ENCODE measurements at regions not wholly inside any gene's neighbourhood (a gene's known extent, or its start where the extent isn't known, plus 50 kb on each side); places are given as distances from the start of the nearest gene placed in this dataset.

- TF ChIP-seq TBL1XR1 (IDR thresholded peaks at IDR 0.05; ENCODE audit: low read depth, low read length) (no peak), KDM1A (IDR thresholded peaks at IDR 0.05; ENCODE audit: borderline replicate concordance) (no peak), NRF1 (conservative IDR thresholded peaks at IDR 0.05; ENCODE audit: low read depth, low read length) (no peak), CTCF (IDR thresholded peaks at IDR 0.05 in 2 of 3, conservative IDR thresholded peaks at IDR 0.05 in 1 of 3; ENCODE audit: control insufficient read depth in 2 of 3, extremely low read depth in 1 of 3, insufficient read depth in 1 of 3, low read depth in 3 of 3, low read length in 3 of 3) (no peak), FOXK2 (IDR thresholded peaks at IDR 0.05) (no peak), ZNF274 (IDR thresholded peaks at IDR 0.05; ENCODE audit: insufficient read depth, insufficient read length) (no peak)
- TF ChIP-seq, protein P1, sequence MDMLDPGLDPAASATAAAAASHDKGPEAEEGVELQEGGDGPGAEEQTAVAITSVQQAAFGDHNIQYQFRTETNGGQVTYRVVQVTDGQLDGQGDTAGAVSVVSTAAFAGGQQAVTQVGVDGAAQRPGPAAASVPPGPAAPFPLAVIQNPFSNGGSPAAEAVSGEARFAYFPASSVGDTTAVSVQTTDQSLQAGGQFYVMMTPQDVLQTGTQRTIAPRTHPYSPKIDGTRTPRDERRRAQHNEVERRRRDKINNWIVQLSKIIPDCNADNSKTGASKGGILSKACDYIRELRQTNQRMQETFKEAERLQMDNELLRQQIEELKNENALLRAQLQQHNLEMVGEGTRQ (IDR thresholded peaks at IDR 0.05; ENCODE audit: borderline replicate concordance, low read depth, low read length) = no peak
- TF ChIP-seq, protein P2, sequence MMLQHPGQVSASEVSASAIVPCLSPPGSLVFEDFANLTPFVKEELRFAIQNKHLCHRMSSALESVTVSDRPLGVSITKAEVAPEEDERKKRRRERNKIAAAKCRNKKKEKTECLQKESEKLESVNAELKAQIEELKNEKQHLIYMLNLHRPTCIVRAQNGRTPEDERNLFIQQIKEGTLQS (IDR thresholded peaks at IDR 0.05; ENCODE audit: borderline replicate concordance, extremely low read depth, low read depth, low read length) = no peak
- TF ChIP-seq, protein P3, sequence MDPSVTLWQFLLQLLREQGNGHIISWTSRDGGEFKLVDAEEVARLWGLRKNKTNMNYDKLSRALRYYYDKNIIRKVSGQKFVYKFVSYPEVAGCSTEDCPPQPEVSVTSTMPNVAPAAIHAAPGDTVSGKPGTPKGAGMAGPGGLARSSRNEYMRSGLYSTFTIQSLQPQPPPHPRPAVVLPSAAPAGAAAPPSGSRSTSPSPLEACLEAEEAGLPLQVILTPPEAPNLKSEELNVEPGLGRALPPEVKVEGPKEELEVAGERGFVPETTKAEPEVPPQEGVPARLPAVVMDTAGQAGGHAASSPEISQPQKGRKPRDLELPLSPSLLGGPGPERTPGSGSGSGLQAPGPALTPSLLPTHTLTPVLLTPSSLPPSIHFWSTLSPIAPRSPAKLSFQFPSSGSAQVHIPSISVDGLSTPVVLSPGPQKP (IDR thresholded peaks at IDR 0.05; ENCODE audit: low read depth, low read length) = no peak
Observed at GRCh38 chrX:129346574-129346973, 176.7 kb downstream of the SMARCA1 start.
